ENCODE measurements at regions not wholly inside any gene's neighbourhood (a gene's known extent, or its start where the extent isn't known, plus 50 kb on each side); places are given as distances from the start of the nearest gene placed in this dataset.

DNA sequence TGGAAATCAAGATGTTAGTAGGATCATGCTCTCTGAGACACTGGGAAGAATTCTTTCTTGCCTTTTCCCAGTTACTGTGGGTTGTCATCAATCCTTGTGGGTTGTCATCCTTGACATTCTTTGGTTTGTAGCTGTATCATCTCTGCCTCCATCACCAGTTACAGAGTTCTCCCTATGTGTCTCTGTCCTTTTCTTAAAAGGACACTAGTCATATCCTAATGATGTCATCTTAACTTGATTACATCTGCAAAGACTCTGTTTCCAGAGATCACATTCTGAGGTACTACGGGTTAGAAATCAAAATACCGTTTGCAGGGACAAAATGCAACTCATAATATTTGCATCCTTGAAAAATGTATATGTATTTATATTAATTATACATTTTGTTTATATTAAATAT lies 500.4 kb downstream of the ZBBX start:
- ChIA-PET CTCF (no interaction called here), POLR2A (no interaction called here)
- no peak for DNase-seq (ENCODE audit: low read depth in 1 of 2, low spot score in 1 of 2)
- Histone ChIP-seq H3K4me3 (no peak overlapping the region), H3K4me2 (no peak overlapping the region), H3K9me3 (no peaks in the 10 kb centered on the region), H3K27ac (no peak overlapping the region), H3K4me1 (no peaks in the 10 kb centered on the region)
- FAIRE-seq, result no peak
- 6% methylated on average over 2 of the region's 2 CpGs for WGBS (ENCODE audit: missing lambda C conversion rate)
- TF ChIP-seq, protein P1, sequence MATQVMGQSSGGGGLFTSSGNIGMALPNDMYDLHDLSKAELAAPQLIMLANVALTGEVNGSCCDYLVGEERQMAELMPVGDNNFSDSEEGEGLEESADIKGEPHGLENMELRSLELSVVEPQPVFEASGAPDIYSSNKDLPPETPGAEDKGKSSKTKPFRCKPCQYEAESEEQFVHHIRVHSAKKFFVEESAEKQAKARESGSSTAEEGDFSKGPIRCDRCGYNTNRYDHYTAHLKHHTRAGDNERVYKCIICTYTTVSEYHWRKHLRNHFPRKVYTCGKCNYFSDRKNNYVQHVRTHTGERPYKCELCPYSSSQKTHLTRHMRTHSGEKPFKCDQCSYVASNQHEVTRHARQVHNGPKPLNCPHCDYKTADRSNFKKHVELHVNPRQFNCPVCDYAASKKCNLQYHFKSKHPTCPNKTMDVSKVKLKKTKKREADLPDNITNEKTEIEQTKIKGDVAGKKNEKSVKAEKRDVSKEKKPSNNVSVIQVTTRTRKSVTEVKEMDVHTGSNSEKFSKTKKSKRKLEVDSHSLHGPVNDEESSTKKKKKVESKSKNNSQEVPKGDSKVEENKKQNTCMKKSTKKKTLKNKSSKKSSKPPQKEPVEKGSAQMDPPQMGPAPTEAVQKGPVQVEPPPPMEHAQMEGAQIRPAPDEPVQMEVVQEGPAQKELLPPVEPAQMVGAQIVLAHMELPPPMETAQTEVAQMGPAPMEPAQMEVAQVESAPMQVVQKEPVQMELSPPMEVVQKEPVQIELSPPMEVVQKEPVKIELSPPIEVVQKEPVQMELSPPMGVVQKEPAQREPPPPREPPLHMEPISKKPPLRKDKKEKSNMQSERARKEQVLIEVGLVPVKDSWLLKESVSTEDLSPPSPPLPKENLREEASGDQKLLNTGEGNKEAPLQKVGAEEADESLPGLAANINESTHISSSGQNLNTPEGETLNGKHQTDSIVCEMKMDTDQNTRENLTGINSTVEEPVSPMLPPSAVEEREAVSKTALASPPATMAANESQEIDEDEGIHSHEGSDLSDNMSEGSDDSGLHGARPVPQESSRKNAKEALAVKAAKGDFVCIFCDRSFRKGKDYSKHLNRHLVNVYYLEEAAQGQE (IDR thresholded peaks at IDR 0.05), result no peak
- TF ChIP-seq, protein P2, sequence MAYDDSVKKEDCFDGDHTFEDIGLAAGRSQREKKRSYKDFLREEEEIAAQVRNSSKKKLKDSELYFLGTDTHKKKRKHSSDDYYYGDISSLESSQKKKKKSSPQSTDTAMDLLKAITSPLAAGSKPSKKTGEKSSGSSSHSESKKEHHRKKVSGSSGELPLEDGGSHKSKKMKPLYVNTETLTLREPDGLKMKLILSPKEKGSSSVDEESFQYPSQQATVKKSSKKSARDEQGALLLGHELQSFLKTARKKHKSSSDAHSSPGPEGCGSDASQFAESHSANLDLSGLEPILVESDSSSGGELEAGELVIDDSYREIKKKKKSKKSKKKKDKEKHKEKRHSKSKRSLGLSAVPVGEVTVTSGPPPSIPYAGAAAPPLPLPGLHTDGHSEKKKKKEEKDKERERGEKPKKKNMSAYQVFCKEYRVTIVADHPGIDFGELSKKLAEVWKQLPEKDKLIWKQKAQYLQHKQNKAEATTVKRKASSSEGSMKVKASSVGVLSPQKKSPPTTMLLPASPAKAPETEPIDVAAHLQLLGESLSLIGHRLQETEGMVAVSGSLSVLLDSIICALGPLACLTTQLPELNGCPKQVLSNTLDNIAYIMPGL (CRISPR knock-in tag; IDR thresholded peaks at IDR 0.05; ENCODE audit: borderline replicate concordance), result no peak
- TF ChIP-seq MAZ (IDR thresholded peaks at IDR 0.05; ENCODE audit: borderline replicate concordance, low read depth, low read length) (no peak), KDM5A (IDR thresholded peaks at IDR 0.05) (no peak), ZNF302 (CRISPR knock-in tag; IDR thresholded peaks at IDR 0.05) (no peak)
- no peak for ATAC-seq

DNA sequence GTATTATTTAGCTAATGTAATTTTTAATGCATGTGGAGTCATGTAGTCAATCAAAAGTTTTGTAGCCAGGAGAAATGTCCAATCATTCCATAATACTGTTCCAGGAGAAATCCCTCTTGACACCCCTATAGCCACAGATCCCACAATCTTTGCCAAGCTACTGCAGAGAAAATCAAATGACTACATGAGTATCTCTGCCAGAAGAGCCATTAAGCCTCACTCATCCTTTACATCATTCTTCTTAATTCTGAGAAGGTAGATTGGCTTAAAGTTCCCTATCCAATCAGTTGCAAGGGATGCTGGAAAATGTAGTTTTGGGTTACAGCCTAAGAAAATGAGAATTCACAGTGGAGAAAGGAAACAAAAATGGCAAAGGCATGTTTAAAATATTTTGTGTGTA lies 502.1 kb downstream of the ZBBX start:
- DNase-seq (ENCODE audit: low read depth in 1 of 2, low spot score in 1 of 2), result no peak
- H3K27ac ChIP-seq, result no peak overlapping the region
- CTCF ChIA-PET, result no interaction called here
- POLR2A ChIA-PET, result no interaction called here
- no peaks in the 10 kb centered on the region for H3K4me1 ChIP-seq
- no peak for FAIRE-seq
- H3K4me3 ChIP-seq, result no peak overlapping the region
- no peaks in the 10 kb centered on the region for H3K9me3 ChIP-seq
- TF ChIP-seq, protein P3, sequence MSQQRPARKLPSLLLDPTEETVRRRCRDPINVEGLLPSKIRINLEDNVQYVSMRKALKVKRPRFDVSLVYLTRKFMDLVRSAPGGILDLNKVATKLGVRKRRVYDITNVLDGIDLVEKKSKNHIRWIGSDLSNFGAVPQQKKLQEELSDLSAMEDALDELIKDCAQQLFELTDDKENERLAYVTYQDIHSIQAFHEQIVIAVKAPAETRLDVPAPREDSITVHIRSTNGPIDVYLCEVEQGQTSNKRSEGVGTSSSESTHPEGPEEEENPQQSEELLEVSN (IDR thresholded peaks at IDR 0.05; ENCODE audit: borderline replicate concordance, low read depth), result no peak
- TF ChIP-seq, protein P4, sequence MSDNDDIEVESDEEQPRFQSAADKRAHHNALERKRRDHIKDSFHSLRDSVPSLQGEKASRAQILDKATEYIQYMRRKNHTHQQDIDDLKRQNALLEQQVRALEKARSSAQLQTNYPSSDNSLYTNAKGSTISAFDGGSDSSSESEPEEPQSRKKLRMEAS (IDR thresholded peaks at IDR 0.05), result no peak
- TF ChIP-seq KDM1A (IDR thresholded peaks at IDR 0.05; ENCODE audit: low read depth) (no peak), HOXB5 (CRISPR knock-in tag; IDR thresholded peaks at IDR 0.05) (no peak), ZC3H11A (IDR thresholded peaks at IDR 0.05) (no peak), CHD2 (IDR thresholded peaks at IDR 0.05; ENCODE audit: low read length, partially characterized antibody) (no peak), HDAC2 (IDR thresholded peaks at IDR 0.05) (no peak), CHD4 (IDR thresholded peaks at IDR 0.05; ENCODE audit: borderline replicate concordance) (no peak), MYC (IDR thresholded peaks at IDR 0.05; ENCODE audit: borderline replicate concordance, low read length) (no peak), CEBPB (IDR thresholded peaks at IDR 0.05) (no peak), GATA3 (IDR thresholded peaks at IDR 0.05; ENCODE audit: borderline replicate concordance) (no peak), ESRRA (IDR thresholded peaks at IDR 0.05; ENCODE audit: borderline replicate concordance, low read length) (no peak), MAZ (IDR thresholded peaks at IDR 0.05; ENCODE audit: borderline replicate concordance, low read depth, low read length) (no peak), CBX8 (IDR thresholded peaks at IDR 0.05) (no peak)
- TF ChIP-seq, protein P5, sequence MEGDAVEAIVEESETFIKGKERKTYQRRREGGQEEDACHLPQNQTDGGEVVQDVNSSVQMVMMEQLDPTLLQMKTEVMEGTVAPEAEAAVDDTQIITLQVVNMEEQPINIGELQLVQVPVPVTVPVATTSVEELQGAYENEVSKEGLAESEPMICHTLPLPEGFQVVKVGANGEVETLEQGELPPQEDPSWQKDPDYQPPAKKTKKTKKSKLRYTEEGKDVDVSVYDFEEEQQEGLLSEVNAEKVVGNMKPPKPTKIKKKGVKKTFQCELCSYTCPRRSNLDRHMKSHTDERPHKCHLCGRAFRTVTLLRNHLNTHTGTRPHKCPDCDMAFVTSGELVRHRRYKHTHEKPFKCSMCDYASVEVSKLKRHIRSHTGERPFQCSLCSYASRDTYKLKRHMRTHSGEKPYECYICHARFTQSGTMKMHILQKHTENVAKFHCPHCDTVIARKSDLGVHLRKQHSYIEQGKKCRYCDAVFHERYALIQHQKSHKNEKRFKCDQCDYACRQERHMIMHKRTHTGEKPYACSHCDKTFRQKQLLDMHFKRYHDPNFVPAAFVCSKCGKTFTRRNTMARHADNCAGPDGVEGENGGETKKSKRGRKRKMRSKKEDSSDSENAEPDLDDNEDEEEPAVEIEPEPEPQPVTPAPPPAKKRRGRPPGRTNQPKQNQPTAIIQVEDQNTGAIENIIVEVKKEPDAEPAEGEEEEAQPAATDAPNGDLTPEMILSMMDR (IDR thresholded peaks at IDR 0.05), result no peak
- TF ChIP-seq, protein P6, sequence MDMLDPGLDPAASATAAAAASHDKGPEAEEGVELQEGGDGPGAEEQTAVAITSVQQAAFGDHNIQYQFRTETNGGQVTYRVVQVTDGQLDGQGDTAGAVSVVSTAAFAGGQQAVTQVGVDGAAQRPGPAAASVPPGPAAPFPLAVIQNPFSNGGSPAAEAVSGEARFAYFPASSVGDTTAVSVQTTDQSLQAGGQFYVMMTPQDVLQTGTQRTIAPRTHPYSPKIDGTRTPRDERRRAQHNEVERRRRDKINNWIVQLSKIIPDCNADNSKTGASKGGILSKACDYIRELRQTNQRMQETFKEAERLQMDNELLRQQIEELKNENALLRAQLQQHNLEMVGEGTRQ (IDR thresholded peaks at IDR 0.05), result no peak
- TF ChIP-seq, protein P7, sequence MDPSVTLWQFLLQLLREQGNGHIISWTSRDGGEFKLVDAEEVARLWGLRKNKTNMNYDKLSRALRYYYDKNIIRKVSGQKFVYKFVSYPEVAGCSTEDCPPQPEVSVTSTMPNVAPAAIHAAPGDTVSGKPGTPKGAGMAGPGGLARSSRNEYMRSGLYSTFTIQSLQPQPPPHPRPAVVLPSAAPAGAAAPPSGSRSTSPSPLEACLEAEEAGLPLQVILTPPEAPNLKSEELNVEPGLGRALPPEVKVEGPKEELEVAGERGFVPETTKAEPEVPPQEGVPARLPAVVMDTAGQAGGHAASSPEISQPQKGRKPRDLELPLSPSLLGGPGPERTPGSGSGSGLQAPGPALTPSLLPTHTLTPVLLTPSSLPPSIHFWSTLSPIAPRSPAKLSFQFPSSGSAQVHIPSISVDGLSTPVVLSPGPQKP (IDR thresholded peaks at IDR 0.05; ENCODE audit: low read depth, low read length), result no peak
- TF ChIP-seq, protein P8, sequence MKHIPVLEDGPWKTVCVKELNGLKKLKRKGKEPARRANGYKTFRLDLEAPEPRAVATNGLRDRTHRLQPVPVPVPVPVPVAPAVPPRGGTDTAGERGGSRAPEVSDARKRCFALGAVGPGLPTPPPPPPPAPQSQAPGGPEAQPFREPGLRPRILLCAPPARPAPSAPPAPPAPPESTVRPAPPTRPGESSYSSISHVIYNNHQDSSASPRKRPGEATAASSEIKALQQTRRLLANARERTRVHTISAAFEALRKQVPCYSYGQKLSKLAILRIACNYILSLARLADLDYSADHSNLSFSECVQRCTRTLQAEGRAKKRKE (CRISPR knock-in tag; IDR thresholded peaks at IDR 0.05; ENCODE audit: low read depth), result no peak
- ATAC-seq, result no peak
- H3K4me2 ChIP-seq, result no peak overlapping the region
